Hepatocyte (in vitro differentiated cells): ENCODE measurements at regions not wholly inside any gene's neighbourhood (a gene's known extent, or its start where the extent isn't known, plus 50 kb on each side); places are given as distances from the start of the nearest gene placed in this dataset.
A peak's percentile ranks its signal among the peaks of the same experiment; 100 is the strongest.

Source experiments
- DNase-seq: peaks from one replicate; pipeline ENCODE4 v3.0.0-alpha.2; 2016; ENCODE audit warnings: low spot score
- H2AFZ ChIP-seq: fragments of 200-600 bp; sonication (generic); 2 replicates; pipeline ENCODE4 v1.6.0; 2016; ENCODE audit warnings: antibody characterized with exemption, mild to moderate bottlenecking
- H3K27ac ChIP-seq: fragments of 200-600 bp; sonication (generic); 2 replicates; pipeline ENCODE4 v1.5.1; 2016; ENCODE audit warnings: mild to moderate bottlenecking
- H3K27me3 ChIP-seq: fragments of 200-600 bp; sonication (generic); 2 replicates; pipeline ENCODE4 v1.6.1; 2016
- H3K36me3 ChIP-seq: fragments of 200-600 bp; sonication (generic); replicated peaks from 2 replicates; pipeline ENCODE4 v1.5.1; 2016; ENCODE audit warnings: low read depth; ENCODE audit not compliant: insufficient read depth
- H3K4me1 ChIP-seq: fragments of 200-600 bp; sonication (generic); 2 replicates; pipeline ENCODE4 v1.5.1; 2016; ENCODE audit warnings: mild to moderate bottlenecking, moderate library complexity; ENCODE audit not compliant: insufficient read depth
- H3K4me2 ChIP-seq: fragments of 200-600 bp; sonication (generic); 2 replicates; pipeline ENCODE4 v1.6.0; 2016
- H3K4me3 ChIP-seq: fragments of 200-600 bp; sonication (generic); 2 replicates; pipeline ENCODE4 v1.5.1; 2016; ENCODE audit warnings: mild to moderate bottlenecking
- H3K79me2 ChIP-seq: fragments of 200-600 bp; sonication (generic); 2 replicates; pipeline ENCODE4 v1.6.0; 2017; ENCODE audit warnings: mild to moderate bottlenecking
- H3K9me2 ChIP-seq: fragments of 200-600 bp; sonication (generic); replicated peaks from 2 replicates; pipeline ENCODE4 v1.6.0; 2017; ENCODE audit warnings: mild to moderate bottlenecking; ENCODE audit not compliant: insufficient read depth
- H3K9me3 ChIP-seq: fragments of 200-600 bp; sonication (generic); 2 replicates; pipeline ENCODE4 v1.5.1; 2016; ENCODE audit warnings: low read depth, mild to moderate bottlenecking
- H4K20me1 ChIP-seq: fragments of 200-600 bp; sonication (generic); 2 replicates; pipeline ENCODE4 v1.6.0; 2016; ENCODE audit warnings: mild to moderate bottlenecking; ENCODE audit not compliant: insufficient read depth, poor library complexity, severe bottlenecking
- EZH2 ChIP-seq: fragments of 200-600 bp; sonication (generic); IDR thresholded peaks from 2 replicates; pipeline ENCODE4 v1.6.1; 2016; ENCODE audit warnings: antibody characterized with exemption, mild to moderate bottlenecking, borderline replicate concordance
- EZH2phosphoT487 ChIP-seq: fragments of 200-600 bp; sonication (generic); IDR thresholded peaks from one replicate; pipeline ENCODE4 v1.6.1; 2018; ENCODE audit warnings: antibody characterized with exemption, mild to moderate bottlenecking, low read depth, moderate library complexity; ENCODE audit not compliant: unreplicated experiment, severe bottlenecking
- WGBS: methylation state at CpG from one replicate; pipeline ENCODE4 v1.1.6; 2016; ENCODE audit warnings: low lambda C conversion rate; ENCODE audit errors: missing lambda C conversion rate; 5-methylcytosine and 5-hydroxymethylcytosine counted together
- TF ChIP-seq, protein P1 (sequence below): fragments of 200-600 bp; sonication (generic); IDR thresholded peaks from 2 replicates; pipeline ENCODE4 v1.5.1; 2016; ENCODE audit warnings: antibody characterized with exemption, mild to moderate bottlenecking; ENCODE audit not compliant: poor library complexity

DNA sequence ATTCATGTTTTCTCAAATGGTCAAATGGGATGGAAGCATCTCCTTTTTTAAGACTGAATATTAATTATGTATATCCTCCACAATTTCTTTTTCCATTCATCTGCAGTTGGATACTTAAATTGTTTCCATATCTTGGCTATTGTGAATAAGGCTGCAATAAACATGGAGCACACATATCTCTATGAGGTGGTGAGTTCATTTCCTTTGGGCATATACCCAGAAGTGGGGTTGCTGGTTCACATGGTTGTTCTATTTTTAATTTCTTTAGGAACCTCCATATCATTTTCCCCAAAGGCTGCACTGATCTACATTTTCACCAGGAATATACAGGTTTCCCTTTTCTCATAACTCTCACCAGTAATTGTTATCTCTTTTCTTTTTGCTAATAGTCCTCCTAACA is 566.3 kb downstream of the KCTD12 start:
- no peaks in the 10 kb centered on the region for H3K27me3 ChIP-seq
- no peaks in the 10 kb centered on the region for H4K20me1 ChIP-seq
- no peaks in the 10 kb centered on the region for H3K4me1 ChIP-seq
- H3K27ac ChIP-seq, result no peak overlapping the region
- no peak overlapping the region for H3K4me3 ChIP-seq
- no peaks in the 10 kb centered on the region for H3K9me2 ChIP-seq
- H2AFZ ChIP-seq, result no peak overlapping the region
- TF ChIP-seq EZH2phosphoT487 (no peak), EZH2 (no peak)
- TF ChIP-seq, protein P1, sequence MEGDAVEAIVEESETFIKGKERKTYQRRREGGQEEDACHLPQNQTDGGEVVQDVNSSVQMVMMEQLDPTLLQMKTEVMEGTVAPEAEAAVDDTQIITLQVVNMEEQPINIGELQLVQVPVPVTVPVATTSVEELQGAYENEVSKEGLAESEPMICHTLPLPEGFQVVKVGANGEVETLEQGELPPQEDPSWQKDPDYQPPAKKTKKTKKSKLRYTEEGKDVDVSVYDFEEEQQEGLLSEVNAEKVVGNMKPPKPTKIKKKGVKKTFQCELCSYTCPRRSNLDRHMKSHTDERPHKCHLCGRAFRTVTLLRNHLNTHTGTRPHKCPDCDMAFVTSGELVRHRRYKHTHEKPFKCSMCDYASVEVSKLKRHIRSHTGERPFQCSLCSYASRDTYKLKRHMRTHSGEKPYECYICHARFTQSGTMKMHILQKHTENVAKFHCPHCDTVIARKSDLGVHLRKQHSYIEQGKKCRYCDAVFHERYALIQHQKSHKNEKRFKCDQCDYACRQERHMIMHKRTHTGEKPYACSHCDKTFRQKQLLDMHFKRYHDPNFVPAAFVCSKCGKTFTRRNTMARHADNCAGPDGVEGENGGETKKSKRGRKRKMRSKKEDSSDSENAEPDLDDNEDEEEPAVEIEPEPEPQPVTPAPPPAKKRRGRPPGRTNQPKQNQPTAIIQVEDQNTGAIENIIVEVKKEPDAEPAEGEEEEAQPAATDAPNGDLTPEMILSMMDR, result no peak
- H3K9me3 ChIP-seq, result no peaks in the 10 kb centered on the region
- no peaks in the 10 kb centered on the region for H3K79me2 ChIP-seq
- H3K4me2 ChIP-seq, result no peak overlapping the region
- DNase-seq, result no peak
- H3K36me3 ChIP-seq, result no peaks in the 10 kb centered on the region

DNA sequence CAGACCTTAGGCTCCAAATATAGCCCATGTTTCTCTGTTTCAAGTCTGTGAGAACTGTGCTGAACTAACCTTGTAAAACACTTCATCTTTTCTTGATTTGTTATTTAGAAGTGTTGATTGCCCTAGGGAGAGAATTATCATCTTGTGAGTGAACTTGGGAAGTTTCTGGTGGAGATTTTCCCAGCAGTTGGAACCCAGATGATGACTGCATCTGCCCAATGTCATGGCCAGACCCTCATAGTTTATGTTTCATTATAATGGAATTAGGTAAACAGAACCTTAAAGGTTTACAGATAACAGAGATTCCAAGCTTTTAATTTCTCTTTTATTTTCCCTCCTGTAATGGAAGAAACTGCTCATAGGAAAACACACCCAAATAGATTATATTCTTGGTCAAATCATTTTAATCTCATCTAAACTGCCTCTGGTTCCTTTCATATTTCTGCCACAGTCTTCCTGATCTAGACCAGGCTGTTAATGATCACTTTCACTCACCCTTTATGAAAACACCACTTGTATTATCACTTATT is 569.1 kb downstream of the KCTD12 start:
- H3K36me3 ChIP-seq, result no peaks in the 10 kb centered on the region
- H3K4me3 ChIP-seq, result no peak overlapping the region
- no peak for DNase-seq
- no peak for TF ChIP-seq EZH2
- TF ChIP-seq, protein P1, result no peak
- no peak for TF ChIP-seq EZH2phosphoT487
- H2AFZ ChIP-seq, result no peak overlapping the region
- no peak overlapping the region for H3K27ac ChIP-seq
- no peaks in the 10 kb centered on the region for H3K27me3 ChIP-seq
- H3K79me2 ChIP-seq, result no peaks in the 10 kb centered on the region
- H3K9me3 ChIP-seq, result no peaks in the 10 kb centered on the region
- no peaks in the 10 kb centered on the region for H3K4me1 ChIP-seq
- H3K9me2 ChIP-seq, result no peaks in the 10 kb centered on the region
- H4K20me1 ChIP-seq, result no peaks in the 10 kb centered on the region
- no peak overlapping the region for H3K4me2 ChIP-seq

DNA sequence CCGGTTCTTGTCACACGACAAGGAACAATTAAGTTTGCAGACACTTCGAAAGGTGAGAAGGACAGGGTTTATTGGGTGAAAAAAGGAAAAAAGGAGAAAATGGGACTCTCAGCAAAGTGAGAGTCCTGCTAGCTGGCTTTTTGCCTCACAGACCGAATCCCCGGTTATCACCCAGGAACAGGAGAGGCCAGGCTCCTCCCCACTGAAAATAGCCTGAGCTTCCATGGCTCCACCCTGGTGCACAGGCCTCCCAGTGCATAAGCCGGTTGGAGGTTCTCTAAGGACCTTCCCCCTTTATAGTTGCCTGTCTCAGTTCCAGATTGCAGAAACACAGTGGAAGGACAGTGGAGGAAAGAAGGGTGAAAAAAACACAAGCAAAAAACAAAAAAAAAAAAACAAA is 571.7 kb downstream of the KCTD12 start:
- H3K9me2 ChIP-seq, result no peaks in the 10 kb centered on the region
- H4K20me1 ChIP-seq, result no peaks in the 10 kb centered on the region
- H3K36me3 ChIP-seq, result no peaks in the 10 kb centered on the region
- DNase-seq, result no peak
- no peaks in the 10 kb centered on the region for H3K9me3 ChIP-seq
- H3K4me2 ChIP-seq, result no peak overlapping the region
- TF ChIP-seq, protein P1, result no peak
- TF ChIP-seq EZH2phosphoT487 (no peak), EZH2 (no peak)
- H3K4me1 ChIP-seq, result no peaks in the 10 kb centered on the region
- H3K27ac ChIP-seq, result no peak overlapping the region
- H3K4me3 ChIP-seq, result no peak overlapping the region
- no peaks in the 10 kb centered on the region for H3K27me3 ChIP-seq
- WGBS, result 71% methylated on average over 6 of the region's 6 CpGs
- no peak overlapping the region for H2AFZ ChIP-seq
- H3K79me2 ChIP-seq, result no peaks in the 10 kb centered on the region

DNA sequence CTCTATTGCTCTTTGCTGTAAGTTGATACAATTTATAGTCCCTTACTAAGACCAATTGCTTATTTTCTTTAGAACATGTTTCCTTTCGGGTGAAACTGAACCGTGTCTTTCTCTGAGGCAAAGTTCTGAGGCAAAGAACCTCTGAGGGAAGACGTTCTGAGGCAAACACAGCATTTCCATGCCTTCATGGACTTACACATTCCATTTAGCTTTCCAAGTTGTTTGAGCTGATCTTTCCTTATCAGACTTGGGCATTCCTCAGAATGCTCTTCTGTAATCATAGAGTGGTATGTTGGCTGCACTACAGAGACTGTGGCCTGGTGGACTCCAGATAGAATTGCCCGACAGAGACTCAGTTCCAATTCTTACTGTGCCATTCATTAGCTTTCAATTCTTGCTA is 579.1 kb downstream of the KCTD12 start:
- Histone ChIP-seq H3K36me3 (no peaks in the 10 kb centered on the region), H3K27me3 (no peaks in the 10 kb centered on the region), H3K4me1 (peaks cover 16% of the 10 kb centered on the region), H3K27ac (peak overlapping the region; percentile 65), H3K9me2 (no peaks in the 10 kb centered on the region), H3K4me3 (no peak overlapping the region), H3K79me2 (no peaks in the 10 kb centered on the region), H2AFZ (peak overlapping the region; percentile 27), H3K4me2 (peak overlapping the region; percentile 62), H3K9me3 (no peaks in the 10 kb centered on the region), H4K20me1 (no peaks in the 10 kb centered on the region)
- DNase-seq, result peak; percentile 58
- TF ChIP-seq, protein P1, result no peak
- TF ChIP-seq EZH2, result no peak
- no peak for TF ChIP-seq EZH2phosphoT487
- 12% methylated on average over 4 of the region's 4 CpGs for WGBS
